Prostate gland (tissue), 2 donors: ENCODE measurements at regions not wholly inside any gene's neighbourhood (a gene's known extent, or its start where the extent isn't known, plus 50 kb on each side); places are given as distances from the start of the nearest gene placed in this dataset.

Experiments
- DNase-seq: peaks from one replicate; pipeline ENCODE4 v3.0.0-alpha.2; 2019; ENCODE audit warnings: low spot score
- H3K27ac ChIP-seq, 2 donors: fragments of 200-600 bp; sonication (generic); 2 replicates each; pipeline ENCODE4 v1.5.1; 2017 to 2019
- H3K27me3 ChIP-seq: fragments of 200-600 bp; sonication (generic); replicated peaks from 2 replicates; pipeline ENCODE4 v1.5.1; 2019; ENCODE audit not compliant: insufficient read depth
- H3K36me3 ChIP-seq, 2 donors: fragments of 200-600 bp; sonication (generic); 1 replicate in 1 of 2; 2 replicates in 1 of 2; pipeline versions ENCODE4 v1.5.1 to v1.8.1; 2017 to 2019
- H3K4me1 ChIP-seq: fragments of 200-600 bp; sonication (generic); replicated peaks from 2 replicates; pipeline ENCODE4 v1.5.1; 2019
- H3K4me3 ChIP-seq, 2 donors: fragments of 200-600 bp; sonication (generic); 2 replicates each; pipeline ENCODE4 v1.5.1; 2017 to 2019
- H3K9me3 ChIP-seq: fragments of 200-600 bp; sonication (generic); 2 replicates; pipeline ENCODE4 v1.5.1; 2017
- POLR2A ChIP-seq: fragments of 450-650 bp; IDR thresholded peaks from one replicate; pipeline ENCODE4 v1.6.1; 2016; ENCODE audit warnings: antibody characterized with exemption, mild to moderate bottlenecking
- POLR2AphosphoS5 ChIP-seq: sonication (generic); formaldehyde crosslinking; IDR thresholded peaks from one replicate; pipeline ENCODE4 v1.6.1; 2017; ENCODE audit warnings: antibody characterized with exemption
- WGBS: methylation state at CpG from one replicate; pipeline ENCODE4 v1.1.5; 2018; 5-methylcytosine and 5-hydroxymethylcytosine counted together
- intact Hi-C: fragments of 100-400 bp; cut with DNase I; formaldehyde crosslinking; loops from one replicate; pipeline ENCODE4 v1.14.2; 2022
- TF ChIP-seq, protein P1 (sequence below), 4 experiments: fragments of 200-600 bp in 2 of 4; fragments of 450-650 bp in 2 of 4; sonication (generic) in 2 of 4; IDR thresholded peaks; 1 replicate in 3 of 4; 2 replicates in 1 of 4; pipeline ENCODE4 v1.5.1; 2016 to 2019; ENCODE audit warnings: antibody characterized with exemption in 4 of 4, mild to moderate bottlenecking in 2 of 4, moderate library complexity in 2 of 4

DNA sequence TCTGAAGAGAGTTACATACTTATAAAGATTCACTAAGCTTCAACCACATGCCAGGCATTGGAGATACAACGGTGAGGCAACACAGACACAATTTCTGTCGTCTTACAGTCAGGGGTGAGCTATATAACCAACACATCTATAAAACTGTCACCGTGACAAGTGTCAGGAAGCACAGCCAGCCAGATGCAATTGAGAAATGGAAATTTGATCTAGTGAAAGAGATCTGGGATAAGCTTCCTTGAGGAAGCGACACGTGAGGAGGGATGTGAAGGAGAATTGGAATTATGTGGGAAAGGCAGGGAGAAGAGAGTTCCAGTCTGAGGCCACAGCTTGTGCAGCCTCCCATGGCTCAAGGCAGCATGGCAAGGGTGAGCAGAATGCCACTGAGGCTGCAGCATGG lies 50.9 kb upstream of the ZNF354B start:
- no peaks in the 10 kb centered on the region for H3K36me3 ChIP-seq
- no peak overlapping the region for H3K27ac ChIP-seq
- DNase-seq = no peak
- H3K4me3 ChIP-seq = no peak overlapping the region
- intact Hi-C loops = no loop called here
- no peaks in the 10 kb centered on the region for H3K9me3 ChIP-seq
- H3K27me3 ChIP-seq = no peaks in the 10 kb centered on the region
- 13% methylated on average over 5 of the region's 5 CpGs for WGBS
- TF ChIP-seq POLR2A = no peak
- TF ChIP-seq, protein P1, sequence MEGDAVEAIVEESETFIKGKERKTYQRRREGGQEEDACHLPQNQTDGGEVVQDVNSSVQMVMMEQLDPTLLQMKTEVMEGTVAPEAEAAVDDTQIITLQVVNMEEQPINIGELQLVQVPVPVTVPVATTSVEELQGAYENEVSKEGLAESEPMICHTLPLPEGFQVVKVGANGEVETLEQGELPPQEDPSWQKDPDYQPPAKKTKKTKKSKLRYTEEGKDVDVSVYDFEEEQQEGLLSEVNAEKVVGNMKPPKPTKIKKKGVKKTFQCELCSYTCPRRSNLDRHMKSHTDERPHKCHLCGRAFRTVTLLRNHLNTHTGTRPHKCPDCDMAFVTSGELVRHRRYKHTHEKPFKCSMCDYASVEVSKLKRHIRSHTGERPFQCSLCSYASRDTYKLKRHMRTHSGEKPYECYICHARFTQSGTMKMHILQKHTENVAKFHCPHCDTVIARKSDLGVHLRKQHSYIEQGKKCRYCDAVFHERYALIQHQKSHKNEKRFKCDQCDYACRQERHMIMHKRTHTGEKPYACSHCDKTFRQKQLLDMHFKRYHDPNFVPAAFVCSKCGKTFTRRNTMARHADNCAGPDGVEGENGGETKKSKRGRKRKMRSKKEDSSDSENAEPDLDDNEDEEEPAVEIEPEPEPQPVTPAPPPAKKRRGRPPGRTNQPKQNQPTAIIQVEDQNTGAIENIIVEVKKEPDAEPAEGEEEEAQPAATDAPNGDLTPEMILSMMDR (IDR thresholded peaks at IDR 0.05) = no peak
- TF ChIP-seq POLR2AphosphoS5 = no peak
- no peaks in the 10 kb centered on the region for H3K4me1 ChIP-seq

DNA sequence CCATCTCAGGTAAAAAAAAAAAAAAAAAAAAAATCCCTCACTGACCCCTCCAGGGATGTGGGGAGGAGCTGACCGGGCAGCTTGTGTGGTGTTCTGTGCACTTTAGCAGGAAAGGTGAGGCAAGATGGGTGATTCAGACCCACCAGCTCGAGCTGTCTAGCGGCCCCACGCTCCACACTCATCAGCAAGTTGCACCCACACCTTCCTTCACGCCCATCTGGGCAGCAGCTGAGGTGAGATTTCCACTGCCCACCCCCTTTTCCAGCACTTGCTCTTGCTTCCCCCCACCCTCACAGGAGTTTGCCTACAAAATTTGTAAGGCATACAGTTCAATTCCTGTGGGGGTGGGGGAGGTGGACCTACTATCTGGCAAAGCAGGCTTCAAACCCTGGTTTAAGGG lies 58.7 kb upstream of the ZNF354B start:
- intact Hi-C loops = no loop called here

DNA sequence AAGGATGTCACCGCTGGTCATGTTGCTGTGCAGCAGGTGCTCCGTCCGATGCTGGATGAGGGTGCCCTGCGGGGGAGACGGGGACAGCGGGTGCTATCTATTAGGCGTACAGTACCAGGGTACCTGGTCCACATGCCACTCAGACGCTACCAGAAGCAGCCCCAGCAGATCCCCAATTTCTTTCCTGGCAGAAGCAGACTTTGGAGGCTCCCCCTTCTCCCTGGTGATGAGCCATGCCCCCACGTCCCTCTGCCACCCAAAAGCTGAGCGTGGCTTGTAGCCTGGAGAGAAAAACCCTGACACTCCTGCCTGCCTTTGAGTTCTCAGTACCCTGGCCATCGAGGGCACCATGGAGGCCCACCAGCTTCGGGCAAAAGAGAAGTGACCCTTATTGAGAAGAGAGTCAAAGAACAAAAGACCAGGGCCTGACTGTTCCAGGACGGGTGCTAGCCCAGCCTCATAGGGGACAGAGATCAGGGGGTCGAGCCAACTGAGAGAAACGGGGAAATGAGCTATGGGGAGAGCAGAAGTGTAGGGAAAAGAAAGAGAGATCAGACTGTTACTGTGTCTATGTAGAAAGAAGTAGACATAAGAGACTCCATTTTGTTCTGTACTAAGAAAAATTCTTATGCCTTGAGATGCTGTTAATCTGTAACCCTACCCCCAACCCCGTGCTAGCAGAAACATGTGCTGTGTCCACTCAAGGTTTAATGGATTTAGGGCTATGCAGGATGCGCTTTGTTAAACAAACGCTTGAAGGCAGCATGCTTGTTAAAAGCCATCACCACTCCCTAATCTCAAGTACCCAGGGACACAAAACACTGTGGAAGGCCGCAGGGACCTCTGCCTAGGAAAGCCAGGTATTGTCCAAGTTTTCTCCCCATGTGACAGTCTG lies 62.0 kb upstream of the ZNF354B start:
- Histone ChIP-seq H3K4me3 (no peak overlapping the region), H3K36me3 (no peaks in the 10 kb centered on the region), H3K27ac (no peak overlapping the region), H3K4me1 (no peaks in the 10 kb centered on the region), H3K9me3 (no peaks in the 10 kb centered on the region), H3K27me3 (no peaks in the 10 kb centered on the region)
- 74% methylated on average over 19 of the region's 19 CpGs for WGBS
- TF ChIP-seq, protein P1 (IDR thresholded peaks at IDR 0.05) = no peak
- TF ChIP-seq POLR2AphosphoS5 (no peak), POLR2A (no peak)
- no peak for DNase-seq
- intact Hi-C loops = no loop called here

More for the DNA sequence above, 58.7 kb upstream of the ZNF354B start:
- 84% methylated on average over 5 of the region's 5 CpGs for WGBS
- no peak for DNase-seq
- Histone ChIP-seq H3K4me1 (no peaks in the 10 kb centered on the region), H3K36me3 (no peaks in the 10 kb centered on the region), H3K9me3 (no peaks in the 10 kb centered on the region), H3K4me3 (no peak overlapping the region), H3K27ac (no peak overlapping the region), H3K27me3 (no peaks in the 10 kb centered on the region)
- TF ChIP-seq, protein P1 (IDR thresholded peaks at IDR 0.05) = no peak
- TF ChIP-seq POLR2A (no peak), POLR2AphosphoS5 (no peak)

DNA sequence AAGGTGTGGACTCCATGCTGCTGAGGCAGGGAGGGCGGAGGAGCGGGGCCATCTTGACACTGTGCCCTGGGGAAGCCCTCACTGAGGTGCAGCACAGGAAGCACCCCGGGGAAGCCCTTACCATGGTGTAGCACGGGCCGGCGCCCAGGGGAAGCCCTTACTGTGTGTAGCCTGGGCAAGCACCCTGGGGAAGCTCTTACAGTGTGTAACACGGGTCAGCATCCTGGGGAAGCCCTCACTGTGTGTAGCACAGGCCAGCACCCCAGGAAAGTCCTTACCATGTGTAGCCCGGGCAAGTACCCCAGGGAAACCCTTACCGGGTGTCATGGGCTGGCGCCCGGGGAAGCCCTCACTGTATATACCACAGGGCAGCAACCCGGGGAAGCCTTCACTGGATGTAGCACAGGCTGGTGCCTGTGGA lies 62.6 kb upstream of the ZNF354B start:
- intact Hi-C loops = no loop called here
- H3K27me3 ChIP-seq = no peaks in the 10 kb centered on the region
- H3K9me3 ChIP-seq = no peaks in the 10 kb centered on the region
- TF ChIP-seq POLR2AphosphoS5 = no peak
- TF ChIP-seq POLR2A = no peak
- TF ChIP-seq, protein P1 (IDR thresholded peaks at IDR 0.05) = no peak
- 81% methylated on average over 12 of the region's 12 CpGs for WGBS
- H3K27ac ChIP-seq = no peak overlapping the region
- DNase-seq = no peak
- H3K4me3 ChIP-seq = no peak overlapping the region
- H3K4me1 ChIP-seq = no peaks in the 10 kb centered on the region
- H3K36me3 ChIP-seq = no peaks in the 10 kb centered on the region
